B cell (primary cell): ENCODE measurements at regions not wholly inside any gene's neighbourhood (a gene's known extent, or its start where the extent isn't known, plus 50 kb on each side); places are given as distances from the start of the nearest gene placed in this dataset.

Source experiments
- EZH2 ChIP-seq: IDR thresholded peaks from 2 replicates; pipeline ENCODE4 v1.6.1; 2012; ENCODE audit warnings: borderline replicate concordance, low read depth, mild to moderate bottlenecking, moderate library complexity, low read length; ENCODE audit not compliant: insufficient read depth, poor library complexity, severe bottlenecking
- TF ChIP-seq, protein P1 (sequence below): fragments of 200-600 bp; IDR thresholded peaks from one replicate; pipeline ENCODE4 v1.8.0; 2022; ENCODE audit warnings: antibody characterized with exemption, mild to moderate bottlenecking

DNA sequence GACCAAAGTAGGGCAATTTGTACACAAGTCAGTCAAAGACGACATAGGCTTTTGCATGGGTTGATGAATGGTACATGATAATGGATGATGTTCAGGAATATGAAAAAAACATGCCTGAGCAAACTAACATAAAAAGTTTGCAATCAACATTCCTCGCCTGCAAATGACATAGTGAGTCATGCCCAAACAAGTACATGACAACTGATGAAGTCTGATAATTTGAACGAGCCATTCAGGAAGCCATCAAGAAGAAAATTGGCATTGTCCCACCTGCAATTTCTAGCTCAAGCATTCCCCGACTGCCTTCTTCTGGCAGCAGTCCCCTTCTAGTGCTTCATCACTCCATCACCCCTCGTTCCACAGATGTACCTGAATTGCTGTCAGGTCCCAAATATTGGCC is 118.4 kb upstream of the NR5A2 start:
- TF ChIP-seq, protein P1, sequence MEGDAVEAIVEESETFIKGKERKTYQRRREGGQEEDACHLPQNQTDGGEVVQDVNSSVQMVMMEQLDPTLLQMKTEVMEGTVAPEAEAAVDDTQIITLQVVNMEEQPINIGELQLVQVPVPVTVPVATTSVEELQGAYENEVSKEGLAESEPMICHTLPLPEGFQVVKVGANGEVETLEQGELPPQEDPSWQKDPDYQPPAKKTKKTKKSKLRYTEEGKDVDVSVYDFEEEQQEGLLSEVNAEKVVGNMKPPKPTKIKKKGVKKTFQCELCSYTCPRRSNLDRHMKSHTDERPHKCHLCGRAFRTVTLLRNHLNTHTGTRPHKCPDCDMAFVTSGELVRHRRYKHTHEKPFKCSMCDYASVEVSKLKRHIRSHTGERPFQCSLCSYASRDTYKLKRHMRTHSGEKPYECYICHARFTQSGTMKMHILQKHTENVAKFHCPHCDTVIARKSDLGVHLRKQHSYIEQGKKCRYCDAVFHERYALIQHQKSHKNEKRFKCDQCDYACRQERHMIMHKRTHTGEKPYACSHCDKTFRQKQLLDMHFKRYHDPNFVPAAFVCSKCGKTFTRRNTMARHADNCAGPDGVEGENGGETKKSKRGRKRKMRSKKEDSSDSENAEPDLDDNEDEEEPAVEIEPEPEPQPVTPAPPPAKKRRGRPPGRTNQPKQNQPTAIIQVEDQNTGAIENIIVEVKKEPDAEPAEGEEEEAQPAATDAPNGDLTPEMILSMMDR, result no peak
- TF ChIP-seq EZH2, result no peak
